ENCODE measurements at regions not wholly inside any gene's neighbourhood (a gene's known extent, or its start where the extent isn't known, plus 50 kb on each side); places are given as distances from the start of the nearest gene placed in this dataset.

GRCh38 chr11:11769782-11770181 is 72.0 kb upstream of the USP47 start:
- intact Hi-C loops (cut with micrococcal nuclease; ENCODE audit: unreplicated experiment), result no loop called here
- no peaks in the 10 kb centered on the region for H3K9me3 ChIP-seq (ENCODE audit: control insufficient read depth, insufficient read depth, low read depth, low read length)
- ChIA-PET POLR2A (no interaction called here), CTCF (no interaction called here)
- H3K27me3 ChIP-seq (ENCODE audit: control insufficient read depth, insufficient read depth, low read length), result peaks cover 23% of the 10 kb centered on the region
- ATAC-seq (no peak), DNase-seq (ENCODE audit: low read depth, low spot score) (no peak)
- in situ Hi-C loops (cut with HindIII; ENCODE audit: low pct_unique_long_range_greater_than_20kb, low sequenced_read_pairs), result no loop called here
- BruUV-seq (replicated peaks), result no TSS peak
- H3K27ac ChIP-seq (ENCODE audit: low read length), result no peak overlapping the region
- H3K36me3 ChIP-seq (ENCODE audit: control insufficient read depth, insufficient read depth, low read length), result no peaks in the 10 kb centered on the region
- TF ChIP-seq CTCF (IDR thresholded peaks at IDR 0.05) (no peak), POLR2AphosphoS5 (IDR thresholded peaks at IDR 0.05; ENCODE audit: low read depth, low read length) (no peak), TCF7L2 (IDR thresholded peaks at IDR 0.05; ENCODE audit: low read depth, low read length) (no peak), SIN3A (IDR thresholded peaks at IDR 0.05; ENCODE audit: borderline replicate concordance, insufficient read depth, low read depth, low read length) (no peak), REST (IDR thresholded peaks at IDR 0.05; ENCODE audit: insufficient read depth in 1 of 2, low read depth in 2 of 2, low read length in 1 of 2) (no peak)
- no peak overlapping the region for H3K4me3 ChIP-seq (ENCODE audit: low read depth in 2 of 2, low read length in 2 of 2)
- no peaks in the 10 kb centered on the region for H3K4me1 ChIP-seq (ENCODE audit: control insufficient read depth, insufficient read depth, low read length)

- no peak overlapping the region for H3K4me3 ChIP-seq (ENCODE audit: low read depth in 2 of 2, low read length in 2 of 2)
- H3K27ac ChIP-seq (ENCODE audit: low read length), result no peak overlapping the region
- no peak for TF ChIP-seq TCF7L2 (IDR thresholded peaks at IDR 0.05; ENCODE audit: low read depth, low read length)
- TF ChIP-seq SIN3A (IDR thresholded peaks at IDR 0.05; ENCODE audit: borderline replicate concordance, insufficient read depth, low read depth, low read length), result no peak
- no peak for TF ChIP-seq CTCF (IDR thresholded peaks at IDR 0.05)
- TF ChIP-seq POLR2AphosphoS5 (IDR thresholded peaks at IDR 0.05; ENCODE audit: low read depth, low read length), result no peak
- no peak for TF ChIP-seq REST (IDR thresholded peaks at IDR 0.05; ENCODE audit: insufficient read depth in 1 of 2, low read depth in 2 of 2, low read length in 1 of 2)
- no TSS peak for BruUV-seq (replicated peaks)
- ATAC-seq (no peak), DNase-seq (ENCODE audit: low read depth, low spot score) (no peak)
- intact Hi-C loops (cut with micrococcal nuclease; ENCODE audit: unreplicated experiment) (no loop called here), in situ Hi-C loops (cut with HindIII; ENCODE audit: low pct_unique_long_range_greater_than_20kb, low sequenced_read_pairs) (no loop called here)
- H3K36me3 ChIP-seq (ENCODE audit: control insufficient read depth, insufficient read depth, low read length), result no peaks in the 10 kb centered on the region
- no peaks in the 10 kb centered on the region for H3K4me1 ChIP-seq (ENCODE audit: control insufficient read depth, insufficient read depth, low read length)
- peaks cover 23% of the 10 kb centered on the region for H3K27me3 ChIP-seq (ENCODE audit: control insufficient read depth, insufficient read depth, low read length)
- no peaks in the 10 kb centered on the region for H3K9me3 ChIP-seq (ENCODE audit: control insufficient read depth, insufficient read depth, low read depth, low read length)
- ChIA-PET CTCF (no interaction called here), POLR2A (no interaction called here)
Measured at GRCh38 chr11:11769362-11769761, 72.4 kb upstream of the USP47 start.
